ENCODE measurements at regions not wholly inside any gene's neighbourhood (a gene's known extent, or its start where the extent isn't known, plus 50 kb on each side); places are given as distances from the start of the nearest gene placed in this dataset.

- Histone ChIP-seq H2AFZ (ENCODE audit: low read length) (no peak overlapping the region), H3K4me2 (ENCODE audit: low read length) (no peak overlapping the region), H3K36me3 (ENCODE audit: insufficient read depth, low read length) (no peaks in the 10 kb centered on the region), H3K4me3 (ENCODE audit: low read depth, low read length, poor library complexity, severe bottlenecking) (no peak overlapping the region), H3K4me1 (ENCODE audit: insufficient read depth, low read length, severe bottlenecking) (no peaks in the 10 kb centered on the region), H3K9me3 (ENCODE audit: low read length) (no peaks in the 10 kb centered on the region), H3K79me2 (ENCODE audit: insufficient read depth, low read length) (no peaks in the 10 kb centered on the region), H3F3A (ENCODE audit: insufficient read depth, low read length) (no peaks in the 10 kb centered on the region), H3K9ac (ENCODE audit: low read length) (no peak overlapping the region), H3K9me2 (ENCODE audit: low read depth, low read length) (no peaks in the 10 kb centered on the region), H3K27ac (ENCODE audit: low read depth, low read length, poor library complexity, severe bottlenecking) (no peak overlapping the region), H4K20me1 (ENCODE audit: insufficient read depth, low read length) (no peaks in the 10 kb centered on the region), H3K27me3 (ENCODE audit: insufficient read depth, low read length) (no peaks in the 10 kb centered on the region)
- TF ChIP-seq, protein P1, sequence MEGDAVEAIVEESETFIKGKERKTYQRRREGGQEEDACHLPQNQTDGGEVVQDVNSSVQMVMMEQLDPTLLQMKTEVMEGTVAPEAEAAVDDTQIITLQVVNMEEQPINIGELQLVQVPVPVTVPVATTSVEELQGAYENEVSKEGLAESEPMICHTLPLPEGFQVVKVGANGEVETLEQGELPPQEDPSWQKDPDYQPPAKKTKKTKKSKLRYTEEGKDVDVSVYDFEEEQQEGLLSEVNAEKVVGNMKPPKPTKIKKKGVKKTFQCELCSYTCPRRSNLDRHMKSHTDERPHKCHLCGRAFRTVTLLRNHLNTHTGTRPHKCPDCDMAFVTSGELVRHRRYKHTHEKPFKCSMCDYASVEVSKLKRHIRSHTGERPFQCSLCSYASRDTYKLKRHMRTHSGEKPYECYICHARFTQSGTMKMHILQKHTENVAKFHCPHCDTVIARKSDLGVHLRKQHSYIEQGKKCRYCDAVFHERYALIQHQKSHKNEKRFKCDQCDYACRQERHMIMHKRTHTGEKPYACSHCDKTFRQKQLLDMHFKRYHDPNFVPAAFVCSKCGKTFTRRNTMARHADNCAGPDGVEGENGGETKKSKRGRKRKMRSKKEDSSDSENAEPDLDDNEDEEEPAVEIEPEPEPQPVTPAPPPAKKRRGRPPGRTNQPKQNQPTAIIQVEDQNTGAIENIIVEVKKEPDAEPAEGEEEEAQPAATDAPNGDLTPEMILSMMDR (IDR thresholded peaks at IDR 0.05; ENCODE audit: low read length) = no peak
- no peak for TF ChIP-seq EZH2 (IDR thresholded peaks at IDR 0.05; ENCODE audit: borderline replicate concordance, low read length)
Measured at GRCh38 chr10:83984256-83984640, 155.1 kb upstream of the GHITM start.

- H3K4me1 ChIP-seq (ENCODE audit: insufficient read depth, low read length, severe bottlenecking) = no peaks in the 10 kb centered on the region
- no peak overlapping the region for H3K4me2 ChIP-seq (ENCODE audit: low read length)
- no peaks in the 10 kb centered on the region for H3K9me3 ChIP-seq (ENCODE audit: low read length)
- H3K9me2 ChIP-seq (ENCODE audit: low read depth, low read length) = no peaks in the 10 kb centered on the region
- H2AFZ ChIP-seq (ENCODE audit: low read length) = no peak overlapping the region
- no peaks in the 10 kb centered on the region for H3K36me3 ChIP-seq (ENCODE audit: insufficient read depth, low read length)
- no peaks in the 10 kb centered on the region for H4K20me1 ChIP-seq (ENCODE audit: insufficient read depth, low read length)
- no peaks in the 10 kb centered on the region for H3K79me2 ChIP-seq (ENCODE audit: insufficient read depth, low read length)
- H3K27me3 ChIP-seq (ENCODE audit: insufficient read depth, low read length) = no peaks in the 10 kb centered on the region
- H3K27ac ChIP-seq (ENCODE audit: low read depth, low read length, poor library complexity, severe bottlenecking) = no peak overlapping the region
- TF ChIP-seq, protein P1 (IDR thresholded peaks at IDR 0.05; ENCODE audit: low read length) = no peak
- H3F3A ChIP-seq (ENCODE audit: insufficient read depth, low read length) = no peaks in the 10 kb centered on the region
- no peak overlapping the region for H3K9ac ChIP-seq (ENCODE audit: low read length)
- no peak overlapping the region for H3K4me3 ChIP-seq (ENCODE audit: low read depth, low read length, poor library complexity, severe bottlenecking)
Measured at GRCh38 chr10:83986800-83987199, 152.5 kb upstream of the GHITM start.

- Histone ChIP-seq H3K4me2 (ENCODE audit: low read length) (no peak overlapping the region), H3K9ac (ENCODE audit: low read length) (no peak overlapping the region), H4K20me1 (ENCODE audit: insufficient read depth, low read length) (no peaks in the 10 kb centered on the region), H3K4me3 (ENCODE audit: low read depth, low read length, poor library complexity, severe bottlenecking) (no peak overlapping the region), H3K36me3 (ENCODE audit: insufficient read depth, low read length) (no peaks in the 10 kb centered on the region), H3K9me3 (ENCODE audit: low read length) (no peaks in the 10 kb centered on the region), H3F3A (ENCODE audit: insufficient read depth, low read length) (no peaks in the 10 kb centered on the region), H2AFZ (ENCODE audit: low read length) (no peak overlapping the region), H3K9me2 (ENCODE audit: low read depth, low read length) (no peaks in the 10 kb centered on the region), H3K79me2 (ENCODE audit: insufficient read depth, low read length) (no peaks in the 10 kb centered on the region), H3K4me1 (ENCODE audit: insufficient read depth, low read length, severe bottlenecking) (no peaks in the 10 kb centered on the region), H3K27ac (ENCODE audit: low read depth, low read length, poor library complexity, severe bottlenecking) (no peak overlapping the region), H3K27me3 (ENCODE audit: insufficient read depth, low read length) (no peaks in the 10 kb centered on the region)
- no peak for TF ChIP-seq EZH2 (IDR thresholded peaks at IDR 0.05; ENCODE audit: borderline replicate concordance, low read length)
- TF ChIP-seq, protein P1 (IDR thresholded peaks at IDR 0.05; ENCODE audit: low read length) = no peak
Measured at GRCh38 chr10:83987216-83987615, 152.1 kb upstream of the GHITM start.

Data from OCI-LY1 (cell line).